ENCODE measurements at regions not wholly inside any gene's neighbourhood (a gene's known extent, or its start where the extent isn't known, plus 50 kb on each side); places are given as distances from the start of the nearest gene placed in this dataset.
"Not testable (repeated sequence)": the region's sequence is repeated elsewhere in the genome, so short reads cannot be mapped to it uniquely, and the experiment has no call there.

DNA sequence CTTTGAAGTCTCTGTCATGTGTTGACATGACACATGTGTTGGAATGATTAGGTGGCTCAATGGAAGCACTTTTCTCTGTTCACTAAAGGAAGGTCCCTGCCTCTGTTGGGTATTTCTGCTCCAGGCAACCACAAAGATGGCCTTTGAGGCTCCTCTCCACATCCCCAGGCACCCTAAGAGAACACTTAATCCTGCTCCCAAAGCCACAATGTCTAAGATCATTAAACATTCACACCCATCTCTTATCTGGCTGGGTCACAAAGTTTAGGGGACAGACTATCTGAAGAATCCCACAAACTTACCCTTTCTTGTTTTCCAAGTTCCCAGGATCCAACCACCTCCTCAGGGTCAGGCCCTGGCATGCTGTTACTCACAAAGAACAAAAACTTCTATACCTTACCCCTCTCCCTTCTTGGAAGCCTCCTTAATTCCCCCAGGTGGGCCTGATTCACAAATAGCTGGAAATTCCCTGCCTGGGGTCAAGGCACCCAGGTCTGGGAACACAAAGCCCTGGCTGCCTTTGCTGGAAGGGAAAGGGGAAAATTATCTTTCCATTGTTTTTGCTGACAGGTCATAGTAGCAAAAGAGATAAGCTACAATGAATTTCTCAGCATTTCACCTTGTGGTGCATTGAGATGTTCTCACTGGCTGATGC lies 333.7 kb downstream of the PCNX1 start:
- no peak for DNase-seq

DNA sequence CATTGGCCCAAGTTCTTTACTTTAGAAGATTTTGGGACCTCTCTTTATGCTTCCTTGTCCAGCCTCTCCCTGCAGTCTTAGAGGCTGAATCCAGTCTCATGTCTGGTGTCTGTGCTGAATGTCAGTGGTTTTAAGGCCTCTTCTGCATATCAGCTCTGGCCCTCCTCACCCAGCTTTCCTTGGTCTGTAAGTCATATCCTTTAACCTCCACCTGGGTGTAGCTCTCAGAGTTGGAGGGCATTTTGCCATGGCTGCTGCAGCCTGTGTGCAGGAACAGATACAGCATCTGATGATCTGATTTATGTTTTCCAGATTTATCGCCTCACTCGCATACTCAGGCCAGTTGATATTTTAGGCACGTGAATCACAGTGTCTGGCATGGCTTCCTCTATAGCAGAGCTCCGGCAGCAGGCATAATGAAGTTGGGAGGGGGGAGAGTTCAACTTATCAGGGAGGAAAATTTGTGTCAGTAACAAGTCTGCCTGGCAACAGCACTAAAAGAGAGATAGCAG lies 335.0 kb downstream of the PCNX1 start:
- no peak for DNase-seq

DNA sequence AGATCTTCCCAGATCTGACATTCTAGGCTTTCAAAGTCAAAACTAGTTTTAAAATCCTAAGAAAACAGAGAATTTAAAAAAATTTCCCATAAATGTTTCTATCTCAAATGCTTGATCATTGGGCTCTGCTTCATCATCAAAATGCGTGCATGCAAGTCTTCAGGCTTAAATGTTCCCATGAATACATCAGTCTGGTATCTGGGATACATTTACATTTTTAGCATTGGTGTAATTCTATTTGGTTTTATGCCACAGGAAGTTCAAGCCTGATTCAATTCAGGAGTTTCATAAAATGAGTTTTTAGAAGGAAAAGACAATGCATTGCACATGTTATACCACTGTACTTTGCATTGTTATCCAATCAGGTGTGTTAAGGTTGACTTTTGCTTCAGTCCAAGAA lies 336.4 kb downstream of the PCNX1 start:
- DNase-seq: no peak

DNA sequence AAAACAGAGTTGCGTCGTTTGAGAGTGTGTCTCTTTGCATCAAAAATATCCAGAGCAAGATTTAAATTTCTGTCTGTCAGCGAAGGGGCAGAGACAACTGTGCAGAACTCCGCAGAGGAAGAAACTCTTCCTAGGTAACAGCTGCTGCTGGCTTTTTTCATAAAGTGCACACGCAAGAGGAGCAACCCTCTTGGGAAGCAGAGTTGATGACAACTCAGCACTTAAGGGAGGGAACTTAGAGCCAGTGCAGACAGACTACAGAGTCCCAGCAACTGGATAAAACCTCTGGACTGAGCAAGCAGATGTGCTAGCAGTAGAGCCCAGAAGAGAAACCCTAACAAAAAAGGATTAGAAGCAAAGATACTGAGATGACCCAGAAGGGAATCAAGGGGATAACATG lies 337.1 kb downstream of the PCNX1 start:
- DNase-seq: no peak

DNA sequence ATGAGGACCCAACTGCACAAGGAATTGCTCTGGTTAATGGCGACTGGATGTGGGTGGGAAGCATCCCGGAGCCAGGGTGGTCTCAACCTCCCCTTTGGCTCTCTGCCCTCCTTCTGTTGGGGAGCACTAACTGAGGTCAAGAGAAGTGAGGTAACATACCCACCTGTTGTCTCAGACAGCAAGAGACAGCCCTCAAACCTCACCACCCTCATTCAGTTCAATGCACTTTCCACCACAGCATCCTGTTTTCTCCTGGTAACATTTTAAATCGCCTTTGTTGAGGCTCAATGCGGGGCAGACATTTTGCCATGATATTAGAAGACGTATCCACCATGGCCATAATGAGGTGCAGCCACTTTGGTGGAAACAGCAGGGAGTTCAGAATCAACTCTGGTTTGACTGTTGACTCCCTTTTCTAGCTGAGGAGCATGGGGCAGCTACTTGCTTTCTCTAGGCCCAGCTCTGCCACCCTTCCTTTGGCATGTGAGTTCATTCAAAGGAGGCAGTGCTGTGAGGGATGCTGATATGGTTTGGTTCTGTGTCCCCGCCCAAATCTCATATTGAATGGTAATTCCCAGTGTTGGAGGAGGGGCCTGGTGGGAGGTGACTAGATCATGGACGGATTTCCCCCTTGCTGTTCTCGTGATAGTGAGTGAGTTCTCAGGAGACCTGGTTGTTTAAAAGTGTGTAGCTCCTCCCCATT lies 338.6 kb downstream of the PCNX1 start:
- DNase-seq: no peak

DNA sequence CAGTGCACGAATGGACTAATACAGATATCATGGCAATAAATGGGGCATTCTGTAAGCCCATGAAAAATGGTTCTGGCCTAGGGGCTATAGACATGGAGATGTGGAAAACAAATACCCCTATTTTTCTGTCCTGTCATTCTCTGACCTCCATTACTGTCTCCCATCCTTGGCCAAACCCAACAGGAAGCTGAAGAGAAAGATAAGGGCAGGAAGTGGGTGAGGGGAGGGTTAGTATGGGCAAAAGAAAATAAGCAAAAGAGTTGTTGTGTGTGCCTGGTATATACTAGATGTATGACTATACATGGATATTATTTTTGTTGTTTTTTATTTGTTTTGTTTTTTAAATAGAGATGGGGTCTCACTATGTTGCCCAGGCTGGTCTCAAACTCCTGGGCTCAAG lies 339.3 kb downstream of the PCNX1 start:
- no peak for DNase-seq

DNA sequence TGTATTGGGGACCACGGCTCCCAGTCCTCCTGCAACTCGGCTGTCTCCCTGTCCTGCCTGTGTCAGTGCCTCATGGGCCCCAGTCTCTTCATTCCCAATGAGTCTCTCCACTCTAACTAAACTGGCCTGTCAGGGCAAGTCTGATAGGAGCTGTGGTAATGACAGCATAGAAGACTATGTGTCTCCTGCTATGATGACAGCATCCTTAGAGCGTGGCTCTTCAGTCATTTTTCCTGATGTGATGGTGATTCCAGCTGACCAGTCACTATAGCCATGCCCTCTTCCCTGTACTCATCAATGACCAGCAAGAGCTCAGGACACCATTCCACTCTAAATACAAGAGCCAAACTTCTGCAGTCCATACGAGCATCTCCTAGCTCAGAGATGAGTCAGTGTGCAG lies 339.8 kb downstream of the PCNX1 start:
- no peak for DNase-seq

DNA sequence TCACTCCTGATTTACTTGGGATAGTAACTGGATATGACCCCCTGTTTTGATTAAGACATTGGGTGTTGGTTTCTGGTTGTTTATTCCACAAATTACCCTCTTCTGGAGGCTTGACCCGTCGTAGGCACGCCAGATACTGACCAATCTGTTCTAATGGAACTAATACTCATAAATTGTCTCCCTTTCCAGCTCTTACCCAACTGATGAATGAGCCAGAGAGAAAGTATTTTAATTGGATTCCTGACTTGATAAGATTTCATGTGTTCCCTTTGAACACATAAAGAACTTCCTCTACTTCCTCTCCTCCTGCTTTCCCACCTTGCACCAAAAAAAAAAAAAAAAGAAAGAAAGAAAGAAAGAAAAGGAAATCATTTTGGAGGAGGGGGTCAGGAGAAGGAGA lies 340.9 kb downstream of the PCNX1 start:
- no peak for DNase-seq

DNA sequence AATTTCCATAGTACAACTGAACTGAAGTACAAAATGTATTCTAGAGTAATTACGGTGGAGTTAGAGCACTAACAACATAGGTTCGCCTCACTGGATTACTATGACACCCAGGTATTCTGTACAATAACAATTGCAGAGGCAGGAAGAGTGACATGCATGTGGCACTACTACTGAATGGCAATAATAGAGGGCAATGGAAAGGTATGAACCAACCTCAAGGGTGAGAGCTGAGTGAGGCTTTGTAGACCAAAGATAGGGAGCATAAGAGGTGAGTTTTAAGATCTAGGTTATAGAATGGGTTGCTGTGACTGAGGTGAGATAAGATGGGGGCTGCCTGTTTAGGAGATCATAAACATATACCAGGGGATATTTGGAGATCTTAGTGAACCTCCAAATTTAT lies 343.1 kb downstream of the PCNX1 start:
- no peak for DNase-seq

DNA sequence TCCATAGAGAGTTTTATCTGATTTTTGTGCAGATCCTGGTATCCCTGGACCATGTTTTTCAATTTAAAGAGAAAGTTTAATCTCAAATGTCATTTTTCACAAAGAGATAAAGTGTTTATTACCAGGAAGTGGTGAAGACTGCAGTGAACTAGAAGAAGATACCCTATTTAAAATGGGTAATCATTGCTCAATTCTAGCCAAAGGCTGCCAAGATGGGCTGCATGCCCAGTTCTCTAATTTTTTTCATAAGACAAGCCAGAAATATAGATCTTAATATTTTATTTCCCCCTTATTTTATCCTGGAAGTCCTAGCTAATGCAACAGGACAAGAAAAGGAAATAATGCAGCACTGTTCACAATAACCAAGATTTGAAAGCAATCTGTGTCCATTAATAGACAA lies 343.5 kb downstream of the PCNX1 start:
- no peak for DNase-seq

DNA sequence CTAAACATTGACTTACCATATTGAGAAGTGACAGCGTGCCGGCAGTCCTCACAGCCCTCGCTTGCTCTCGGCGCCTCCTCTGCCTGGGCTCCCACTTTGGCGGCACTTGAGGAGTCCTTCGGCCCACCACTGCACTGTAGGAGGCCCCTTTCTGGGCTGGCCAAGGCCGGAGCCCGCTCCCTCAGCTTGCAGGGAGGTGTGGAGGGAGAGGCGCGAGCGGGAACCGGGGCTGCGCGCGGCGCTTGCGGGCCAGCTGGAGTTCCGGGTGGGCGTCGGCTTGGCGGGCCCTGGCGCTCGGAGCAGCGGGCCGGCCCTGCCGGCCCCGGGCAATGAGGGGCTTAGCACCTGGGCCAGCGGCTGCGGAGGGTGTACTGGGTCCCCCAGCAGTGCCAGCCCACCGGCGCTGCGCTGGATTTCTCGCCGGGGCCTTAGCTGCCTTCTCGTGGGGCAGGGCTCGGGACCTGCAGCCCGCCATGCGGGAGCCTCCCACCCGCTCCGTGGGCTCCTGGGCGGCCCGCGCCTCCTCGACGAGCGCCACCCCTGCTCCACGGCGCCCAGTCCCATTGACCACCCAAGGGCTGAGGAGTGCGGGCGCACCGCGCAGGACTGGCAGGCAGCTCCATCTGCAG lies 346.9 kb downstream of the PCNX1 start:
- DNase-seq: not testable (repeated sequence)

DNA sequence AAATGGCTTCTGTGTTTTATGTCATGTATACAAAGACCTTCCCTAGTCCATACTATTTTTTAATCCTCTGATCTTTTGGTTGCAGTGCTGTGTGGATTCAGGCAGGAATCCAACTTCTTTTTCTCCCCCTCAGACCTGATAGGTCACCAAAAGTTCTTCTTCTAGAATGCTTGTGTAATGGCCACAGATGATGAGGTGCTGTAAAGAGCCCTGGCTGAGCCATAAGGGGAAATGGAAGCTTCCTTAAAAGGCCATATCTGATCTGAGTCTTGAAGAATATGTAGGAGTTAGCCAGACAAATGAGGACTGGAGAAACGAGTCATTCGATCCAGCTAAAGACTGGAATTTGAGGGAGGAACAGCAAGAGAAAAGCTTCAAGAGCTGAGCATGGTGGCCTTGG lies 353.9 kb downstream of the PCNX1 start:
- no peak for DNase-seq

DNA sequence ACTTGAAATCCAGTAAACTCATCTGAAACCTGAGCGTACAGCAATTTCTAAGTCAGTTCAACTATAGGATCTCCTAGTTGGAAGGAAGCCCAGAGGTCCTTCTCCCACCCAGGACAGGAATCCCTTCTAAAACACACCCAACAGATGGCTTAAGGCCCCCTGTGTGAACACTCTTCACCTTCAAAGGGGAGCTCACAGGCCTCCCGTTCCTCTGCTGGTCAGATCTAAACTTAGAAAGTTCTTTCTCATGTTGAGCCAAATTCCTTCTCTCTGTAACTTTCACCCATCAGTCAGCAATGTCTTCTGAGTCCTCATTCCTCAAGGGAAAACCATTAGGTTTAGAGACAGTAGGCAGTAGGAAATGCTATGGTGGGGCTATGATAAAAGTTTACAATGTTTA lies 355.2 kb downstream of the PCNX1 start:
- no peak for DNase-seq

DNA sequence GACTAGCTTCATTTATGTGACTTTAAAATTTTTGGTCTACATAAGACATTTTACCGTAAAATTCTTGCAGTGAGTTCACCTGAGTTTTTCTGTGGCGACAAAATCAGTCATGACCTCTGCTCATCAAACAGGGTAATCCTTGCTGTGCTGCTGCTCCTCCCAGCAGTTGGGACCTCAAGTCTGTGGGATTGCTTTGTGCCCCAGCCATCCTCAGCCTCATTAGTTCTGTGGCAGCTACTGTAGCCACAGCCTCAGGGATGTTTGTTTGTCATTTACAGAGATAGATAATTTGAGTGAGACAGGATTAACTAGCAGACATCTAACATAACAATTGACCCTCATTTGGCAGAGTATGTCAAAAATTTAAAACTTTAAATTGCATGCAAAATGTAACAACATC lies 357.0 kb downstream of the PCNX1 start:
- no peak for DNase-seq

DNA sequence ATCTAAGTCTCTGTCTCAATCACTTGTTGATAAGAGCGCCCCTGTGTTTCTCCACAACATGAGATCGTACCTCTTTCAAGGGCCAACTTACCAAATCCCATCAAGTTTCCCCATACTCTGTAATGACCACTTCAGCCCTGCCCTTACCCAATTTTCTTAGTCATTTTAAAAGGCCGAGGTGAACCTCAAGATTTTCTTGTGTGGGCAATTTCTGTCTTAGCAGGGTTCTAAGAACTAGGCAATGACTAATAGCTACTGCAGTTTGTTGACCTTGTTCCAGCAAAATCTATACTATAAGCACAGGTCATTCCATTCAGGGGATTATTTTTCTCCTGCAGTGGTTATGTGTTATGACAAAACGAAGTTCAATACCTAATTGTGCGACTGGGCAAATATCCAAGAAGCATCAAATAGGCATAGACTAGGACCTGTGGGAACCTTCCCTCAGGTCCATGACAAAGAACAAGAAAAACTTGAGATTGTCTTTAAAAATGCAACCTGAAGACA lies 359.8 kb downstream of the PCNX1 start:
- DNase-seq: no peak

DNA sequence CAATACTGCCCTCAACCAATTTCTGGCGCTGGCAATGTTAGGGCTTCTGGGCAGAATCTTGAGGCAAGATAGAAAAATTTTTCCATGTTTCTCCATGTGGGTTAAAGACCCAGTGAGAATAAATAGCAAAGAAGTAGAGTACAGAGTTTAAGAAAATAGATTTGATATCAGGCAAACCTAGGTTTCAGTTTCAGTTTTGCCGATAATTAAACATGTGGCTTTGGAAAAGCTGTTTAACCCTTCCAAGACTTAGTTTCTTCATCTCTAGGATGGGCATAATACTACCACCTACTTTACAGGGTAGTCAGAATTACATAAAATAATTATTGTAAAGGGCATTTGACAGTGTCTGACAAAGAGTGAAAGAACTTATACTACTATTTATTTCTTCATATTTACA lies 360.4 kb downstream of the PCNX1 start:
- DNase-seq: no peak

DNA sequence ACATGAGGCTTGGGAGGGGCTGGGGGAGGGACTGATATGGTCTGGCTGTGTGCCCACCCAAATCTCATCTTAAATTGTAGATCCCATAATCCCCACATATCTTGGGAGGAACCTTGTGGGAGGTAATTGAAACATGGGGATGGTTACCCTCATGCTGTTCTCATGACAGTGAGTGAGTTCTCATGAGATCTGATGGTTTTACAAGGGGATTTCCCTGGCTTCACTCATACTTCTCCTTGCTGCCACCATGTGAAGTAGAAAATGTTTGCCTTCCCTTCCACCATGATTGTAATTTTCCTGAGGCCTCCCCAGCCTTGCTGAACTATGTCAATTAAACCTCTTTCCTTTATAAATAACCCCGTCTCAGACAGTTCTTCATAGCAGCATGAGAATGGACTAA lies 362.9 kb downstream of the PCNX1 start:
- DNase-seq: no peak

DNA sequence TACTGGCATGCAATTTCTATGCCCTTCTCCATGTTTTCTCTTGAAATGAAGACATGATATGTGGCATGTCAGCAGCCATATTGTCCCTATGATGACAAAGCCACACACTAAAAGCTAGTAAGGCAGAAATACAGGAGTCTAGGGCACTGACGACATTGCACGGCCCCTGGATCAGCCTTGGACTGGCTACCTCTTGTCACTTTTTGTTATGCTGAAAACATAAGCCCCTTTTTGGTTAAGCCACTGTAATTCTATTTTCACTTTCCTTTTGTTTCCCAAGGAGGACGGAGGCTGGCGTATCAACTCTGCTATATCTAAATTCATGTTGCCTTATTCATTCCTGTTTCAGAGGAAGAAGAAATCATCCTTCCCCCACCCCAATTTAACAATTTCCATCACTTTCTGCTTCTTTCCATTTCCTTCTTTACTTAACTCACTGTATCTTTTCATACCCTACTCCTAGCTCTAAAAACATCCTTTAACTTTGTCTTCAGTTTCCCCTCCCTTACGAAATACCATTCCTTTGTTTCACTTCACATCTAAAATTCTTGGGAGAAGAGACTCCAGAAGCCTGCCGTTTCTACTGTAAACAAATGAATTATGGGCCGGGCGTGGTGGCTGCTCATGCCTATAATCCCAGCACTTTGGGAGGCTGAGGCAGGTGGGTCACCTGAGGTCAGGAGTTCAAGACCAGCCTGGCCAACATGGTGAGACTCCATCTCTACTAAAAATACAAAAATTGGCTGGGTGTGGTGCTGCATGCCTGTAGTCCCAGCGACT lies 364.1 kb downstream of the PCNX1 start:
- no peak for DNase-seq

DNA sequence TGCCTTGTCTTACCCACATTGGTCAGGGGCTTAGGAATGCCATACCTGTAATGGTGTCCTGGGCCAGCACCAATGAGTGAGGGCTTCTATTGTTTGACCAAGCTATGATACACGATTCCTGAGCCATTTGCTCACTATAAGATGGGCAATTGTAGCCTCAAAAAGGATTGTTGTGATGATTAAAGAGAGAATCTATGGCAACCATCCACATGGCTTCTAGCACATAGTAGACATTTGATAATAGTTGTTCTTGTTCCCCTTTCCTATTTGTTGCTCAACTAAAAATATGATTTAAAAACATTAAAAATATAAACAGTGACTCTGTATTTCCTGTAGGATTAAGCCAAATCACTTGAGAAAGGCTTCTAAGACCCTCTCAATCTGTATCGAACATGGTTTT lies 366.1 kb downstream of the PCNX1 start:
- DNase-seq: no peak

DNA sequence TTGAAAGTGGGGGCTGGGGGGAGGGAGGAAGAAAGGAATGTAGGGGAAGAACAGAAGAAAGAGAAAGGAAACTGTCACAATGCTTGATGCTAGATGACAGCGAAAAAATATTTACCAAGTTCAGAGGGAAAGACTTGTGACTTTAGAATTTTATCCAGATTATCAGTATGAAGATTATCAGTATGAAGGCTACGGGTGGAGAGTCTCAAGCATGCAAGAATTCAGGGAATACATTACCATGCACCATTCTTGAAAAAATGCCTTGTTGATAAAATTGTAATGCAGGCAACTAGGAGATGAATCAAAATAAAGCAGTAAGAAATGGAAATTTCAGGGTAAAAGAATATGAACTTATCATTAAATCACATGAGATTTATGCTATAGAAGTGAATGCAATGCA lies 376.8 kb downstream of the PCNX1 start:
- DNase-seq: no peak

DNA sequence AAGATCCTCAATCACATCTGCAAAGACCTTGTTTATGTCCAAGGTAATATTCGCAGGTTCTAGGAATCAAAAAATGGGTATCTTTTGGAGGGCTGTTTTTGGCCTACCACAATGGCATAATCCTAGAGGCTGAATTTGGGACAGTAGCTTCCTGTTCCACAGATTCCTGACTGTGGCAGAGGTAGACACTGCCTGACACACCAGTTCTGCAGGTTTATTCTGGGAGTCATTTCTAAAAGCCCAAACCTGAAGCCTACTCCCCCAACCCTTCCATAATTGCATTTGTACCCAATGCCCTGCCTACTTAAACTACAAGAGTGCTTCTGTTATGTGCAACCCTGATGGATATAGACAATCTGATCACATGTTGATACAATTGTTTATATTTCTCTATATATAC lies 378.9 kb downstream of the PCNX1 start:
- DNase-seq: no peak

DNA sequence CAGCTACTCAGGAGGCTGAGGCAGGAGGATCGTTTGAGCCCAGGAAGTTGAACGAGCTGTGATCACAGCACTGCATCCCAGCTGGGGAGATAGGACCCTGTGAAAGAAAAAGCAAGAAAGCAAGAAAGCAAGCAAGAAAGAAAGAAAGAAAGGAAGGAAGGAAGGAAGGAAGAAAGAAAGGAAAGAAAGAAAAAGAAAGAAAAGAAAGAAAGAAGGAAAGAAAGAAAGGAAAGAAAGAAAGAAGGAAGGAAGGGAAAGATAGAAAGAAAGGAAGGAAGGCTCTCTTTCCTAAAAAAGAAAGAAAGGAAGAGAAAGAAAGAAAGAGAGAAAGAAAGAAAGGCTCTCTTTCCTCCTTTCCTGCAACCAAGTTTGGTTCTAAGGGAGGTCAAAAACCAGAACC lies 380.3 kb downstream of the PCNX1 start:
- no peak for DNase-seq

DNA sequence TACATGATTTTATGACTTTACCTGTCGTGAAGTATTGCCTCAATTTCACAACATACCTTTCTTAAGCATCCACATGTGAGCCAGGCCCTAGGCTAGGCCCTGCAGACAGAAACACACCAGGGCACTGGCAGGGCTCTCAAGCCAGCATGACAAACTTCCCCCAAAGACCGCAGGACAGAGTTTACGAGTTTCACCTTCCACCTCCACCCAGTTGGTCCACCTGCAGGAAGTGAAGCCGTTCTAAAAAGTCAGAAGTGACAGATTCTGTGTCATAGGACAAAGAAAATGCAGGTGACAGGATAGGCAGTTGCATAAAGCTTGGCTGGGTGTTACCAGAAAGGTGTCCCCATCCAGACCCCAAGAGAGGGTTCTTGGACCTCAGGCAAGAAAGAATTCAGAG lies 382.3 kb downstream of the PCNX1 start:
- DNase-seq: no peak

Data from SHP77 (cell line).